ENCODE measurements at regions not wholly inside any gene's neighbourhood (a gene's known extent, or its start where the extent isn't known, plus 50 kb on each side); places are given as distances from the start of the nearest gene placed in this dataset.

GRCh38 chr5:68732251-68732650 lies 361.6 kb upstream of the SLC30A5 start:
- no peak for TF ChIP-seq CTCF (IDR thresholded peaks at IDR 0.05)
- TF ChIP-seq EZH2phosphoT487 (IDR thresholded peaks at IDR 0.05; ENCODE audit: borderline replicate concordance, low read depth) = no peak
- no peak for TF ChIP-seq POLR2AphosphoS5 (IDR thresholded peaks at IDR 0.05; ENCODE audit: low read depth, low read length)
- TF ChIP-seq TAF1 (IDR thresholded peaks at IDR 0.05; ENCODE audit: borderline replicate concordance, low read depth, low read length) = no peak
- no peak for TF ChIP-seq FOXM1 (IDR thresholded peaks at IDR 0.05; ENCODE audit: low read depth)
- TF ChIP-seq TEAD4 (IDR thresholded peaks at IDR 0.05; ENCODE audit: borderline replicate concordance, insufficient read depth) = no peak
- TF ChIP-seq MAX (IDR thresholded peaks at IDR 0.05; ENCODE audit: low read depth) = no peak
- no peak for TF ChIP-seq USF2 (IDR thresholded peaks at IDR 0.05; ENCODE audit: borderline replicate concordance, low read depth, low read length)
- no peak for TF ChIP-seq JUND (IDR thresholded peaks at IDR 0.05)
